HepG2 (cell line): ENCODE measurements at regions not wholly inside any gene's neighbourhood (a gene's known extent, or its start where the extent isn't known, plus 50 kb on each side); places are given as distances from the start of the nearest gene placed in this dataset.

Source experiments
- BRCA1 ChIP-seq: sonication (generic); formaldehyde crosslinking; IDR thresholded peaks from 2 replicates; pipeline ENCODE4 v1.4.0; 2020; ENCODE audit warnings: missing genetic modification reagents
- CEBPG ChIP-seq: IDR thresholded peaks from 2 replicates; pipeline ENCODE4 v1.6.1; 2016
- ERF ChIP-seq: IDR thresholded peaks from 2 replicates; pipeline ENCODE4 v1.6.1; 2018; ENCODE audit warnings: missing biosample characterization, missing genetic modification reagents
- MAZ ChIP-seq, 2 experiments: sonication (generic) in 1 of 2; formaldehyde crosslinking in 1 of 2; IDR thresholded peaks; 2 replicates each; pipeline versions ENCODE4 v1.5.0 to v1.6.1; 2012 to 2020; ENCODE audit warnings: low read depth in 2 of 2, mild to moderate bottlenecking in 2 of 2, borderline replicate concordance in 1 of 2, improper control_type of control experiment in 1 of 2, low read length in 1 of 2, missing genetic modification reagents in 1 of 2, moderate library complexity in 1 of 2
- THRA ChIP-seq: sonication (generic); formaldehyde crosslinking; IDR thresholded peaks from 2 replicates; pipeline ENCODE4 v1.4.0; 2020; ENCODE audit warnings: missing genetic modification reagents, borderline replicate concordance
- ZBTB7B ChIP-seq: sonication (generic); formaldehyde crosslinking; IDR thresholded peaks from 2 replicates; pipeline ENCODE4 v1.4.0; 2020; ENCODE audit warnings: missing genetic modification reagents
- ZNF335 ChIP-seq: sonication (generic); formaldehyde crosslinking; IDR thresholded peaks from 2 replicates; pipeline ENCODE4 v1.4.0; 2020; ENCODE audit warnings: missing genetic modification reagents
- ZNF782 ChIP-seq: sonication (generic); formaldehyde crosslinking; IDR thresholded peaks from 2 replicates; pipeline ENCODE4 v1.4.0; 2020; ENCODE audit warnings: missing genetic modification reagents, mild to moderate bottlenecking, borderline replicate concordance
- TF ChIP-seq, protein P1 (sequence below): sonication (generic); formaldehyde crosslinking; IDR thresholded peaks from 2 replicates; pipeline ENCODE4 v1.5.1; 2020; ENCODE audit warnings: missing genetic modification reagents, mild to moderate bottlenecking, borderline replicate concordance
- TF ChIP-seq, protein P2 (sequence below): IDR thresholded peaks from 2 replicates; pipeline ENCODE4 v1.6.1; 2016
- TF ChIP-seq, protein P3 (sequence below), 2 experiments: fragments of 450-650 bp in 1 of 2; sonication (generic) in 1 of 2; formaldehyde crosslinking; IDR thresholded peaks; 2 replicates each; pipeline versions ENCODE4 v1.5.0 to v1.8.0; 2020 to 2022; ENCODE audit warnings: mild to moderate bottlenecking in 1 of 2, missing genetic modification reagents in 1 of 2

DNA sequence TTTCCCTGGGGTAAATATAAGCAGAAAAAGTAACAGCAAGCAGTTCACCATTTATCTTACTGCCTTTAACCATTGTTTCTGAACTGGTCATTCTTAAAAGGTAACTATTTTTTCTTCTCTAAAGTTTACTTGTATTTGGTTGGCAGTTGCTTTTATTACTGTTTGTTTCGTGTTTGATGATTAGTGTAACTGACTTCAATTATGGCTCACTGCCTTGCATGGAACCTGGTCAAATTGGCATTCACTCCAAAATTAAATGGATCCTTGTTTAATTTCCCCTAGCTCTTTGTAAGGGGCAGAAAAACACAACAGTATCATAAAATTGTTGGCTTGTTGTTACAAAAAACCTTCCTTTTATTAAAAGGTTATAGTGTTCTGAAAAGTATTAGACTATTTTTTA, 1723.9 kb upstream of the CDH6 start:
- TF ChIP-seq BRCA1 (CRISPR knock-in tag), result no peak
- TF ChIP-seq CEBPG (CRISPR knock-in tag), result no peak
- TF ChIP-seq ERF (CRISPR knock-in tag), result no peak
- no peak for TF ChIP-seq MAZ (IDR thresholded peaks at IDR 0.05; ENCODE audit: borderline replicate concordance, low read depth, low read length)
- no peak for TF ChIP-seq MAZ (CRISPR knock-in tag; IDR thresholded peaks at IDR 0.05; ENCODE audit: low read depth)
- no peak for TF ChIP-seq ZBTB7B (CRISPR knock-in tag)
- TF ChIP-seq, protein P1, sequence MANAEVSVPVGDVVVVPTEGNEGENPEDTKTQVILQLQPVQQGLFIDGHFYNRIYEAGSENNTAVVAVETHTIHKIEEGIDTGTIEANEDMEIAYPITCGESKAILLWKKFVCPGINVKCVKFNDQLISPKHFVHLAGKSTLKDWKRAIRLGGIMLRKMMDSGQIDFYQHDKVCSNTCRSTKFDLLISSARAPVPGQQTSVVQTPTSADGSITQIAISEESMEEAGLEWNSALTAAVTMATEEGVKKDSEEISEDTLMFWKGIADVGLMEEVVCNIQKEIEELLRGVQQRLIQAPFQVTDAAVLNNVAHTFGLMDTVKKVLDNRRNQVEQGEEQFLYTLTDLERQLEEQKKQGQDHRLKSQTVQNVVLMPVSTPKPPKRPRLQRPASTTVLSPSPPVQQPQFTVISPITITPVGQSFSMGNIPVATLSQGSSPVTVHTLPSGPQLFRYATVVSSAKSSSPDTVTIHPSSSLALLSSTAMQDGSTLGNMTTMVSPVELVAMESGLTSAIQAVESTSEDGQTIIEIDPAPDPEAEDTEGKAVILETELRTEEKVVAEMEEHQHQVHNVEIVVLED (CRISPR knock-in tag), result no peak
- TF ChIP-seq, protein P2, sequence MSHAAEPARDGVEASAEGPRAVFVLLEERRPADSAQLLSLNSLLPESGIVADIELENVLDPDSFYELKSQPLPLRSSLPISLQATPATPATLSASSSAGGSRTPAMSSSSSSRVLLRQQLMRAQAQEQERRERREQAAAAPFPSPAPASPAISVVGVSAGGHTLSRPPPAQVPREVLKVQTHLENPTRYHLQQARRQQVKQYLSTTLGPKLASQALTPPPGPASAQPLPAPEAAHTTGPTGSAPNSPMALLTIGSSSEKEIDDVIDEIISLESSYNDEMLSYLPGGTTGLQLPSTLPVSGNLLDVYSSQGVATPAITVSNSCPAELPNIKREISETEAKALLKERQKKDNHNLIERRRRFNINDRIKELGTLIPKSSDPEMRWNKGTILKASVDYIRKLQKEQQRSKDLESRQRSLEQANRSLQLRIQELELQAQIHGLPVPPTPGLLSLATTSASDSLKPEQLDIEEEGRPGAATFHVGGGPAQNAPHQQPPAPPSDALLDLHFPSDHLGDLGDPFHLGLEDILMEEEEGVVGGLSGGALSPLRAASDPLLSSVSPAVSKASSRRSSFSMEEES (CRISPR knock-in tag), result no peak
- TF ChIP-seq ZNF782 (CRISPR knock-in tag), result no peak
- TF ChIP-seq THRA, result no peak
- TF ChIP-seq ZNF335 (CRISPR knock-in tag), result no peak
- TF ChIP-seq, protein P3, sequence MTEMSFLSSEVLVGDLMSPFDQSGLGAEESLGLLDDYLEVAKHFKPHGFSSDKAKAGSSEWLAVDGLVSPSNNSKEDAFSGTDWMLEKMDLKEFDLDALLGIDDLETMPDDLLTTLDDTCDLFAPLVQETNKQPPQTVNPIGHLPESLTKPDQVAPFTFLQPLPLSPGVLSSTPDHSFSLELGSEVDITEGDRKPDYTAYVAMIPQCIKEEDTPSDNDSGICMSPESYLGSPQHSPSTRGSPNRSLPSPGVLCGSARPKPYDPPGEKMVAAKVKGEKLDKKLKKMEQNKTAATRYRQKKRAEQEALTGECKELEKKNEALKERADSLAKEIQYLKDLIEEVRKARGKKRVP (CRISPR knock-in tag; IDR thresholded peaks at IDR 0.05), result no peak
